Stimulated activated naive CD8-positive, alpha-beta T cell treated with anti-CD3 and anti-CD28 coated beads, Interleukin-15, Interleukin-2, amounts not matched to agents 100 U/mL and 50 U/mL, for 24 hours (primary cell): ENCODE measurements at regions not wholly inside any gene's neighbourhood (a gene's known extent, or its start where the extent isn't known, plus 50 kb on each side); places are given as distances from the start of the nearest gene placed in this dataset.
"Not testable (repeated sequence)": the region's sequence is repeated elsewhere in the genome, so short reads cannot be mapped to it uniquely, and the experiment has no call there.

Experiments
- ATAC-seq: fragments of 150-1000 bp; cut with Tn5 transposase; one replicate; pipeline ENCODE4 v1.10.0; 2021
- DNase-seq: peaks from one replicate; pipeline ENCODE4 v3.0.0; 2021

DNA sequence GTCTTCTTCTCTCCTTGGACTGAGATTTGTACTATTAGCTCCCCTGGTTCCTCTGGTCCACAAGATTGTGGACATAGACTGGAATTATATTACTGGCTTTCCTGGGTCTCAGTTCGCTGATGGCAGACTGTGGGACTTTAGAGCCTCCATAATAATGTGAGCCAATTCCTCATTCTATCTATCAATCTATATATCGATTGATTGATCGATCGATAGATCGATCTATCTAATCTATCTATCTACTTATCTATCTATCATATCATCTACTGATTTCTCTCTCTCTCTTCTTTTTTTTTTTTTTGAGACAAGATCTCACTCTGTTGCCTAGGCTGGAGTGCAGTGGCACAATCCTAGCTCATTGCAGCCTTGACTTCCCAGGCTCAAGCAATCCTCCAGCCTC lies 51.5 kb upstream of the DDR1 start:
- ATAC-seq = no peak
- DNase-seq = no peak

DNA sequence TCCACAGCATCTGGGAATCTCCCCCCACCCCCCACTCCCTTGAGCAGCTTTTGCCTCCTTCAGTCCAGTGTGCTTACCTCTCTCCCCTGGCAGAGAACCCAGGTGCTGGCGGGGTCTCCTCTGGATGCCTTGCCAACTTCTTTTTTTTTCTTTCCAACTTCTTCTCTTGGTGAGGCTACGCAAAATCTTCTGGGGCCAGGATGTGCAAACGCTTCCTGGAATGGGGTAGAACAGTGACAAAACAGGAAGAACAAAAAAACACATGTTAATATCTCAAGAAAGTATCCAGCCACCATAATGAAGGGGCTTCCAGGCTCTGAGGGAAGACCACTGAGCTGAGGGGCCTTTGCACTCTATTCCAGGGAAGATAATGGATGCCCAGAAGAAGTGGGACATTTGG lies 53.9 kb upstream of the DDR1 start:
- DNase-seq (no peak), ATAC-seq (no peak)

DNA sequence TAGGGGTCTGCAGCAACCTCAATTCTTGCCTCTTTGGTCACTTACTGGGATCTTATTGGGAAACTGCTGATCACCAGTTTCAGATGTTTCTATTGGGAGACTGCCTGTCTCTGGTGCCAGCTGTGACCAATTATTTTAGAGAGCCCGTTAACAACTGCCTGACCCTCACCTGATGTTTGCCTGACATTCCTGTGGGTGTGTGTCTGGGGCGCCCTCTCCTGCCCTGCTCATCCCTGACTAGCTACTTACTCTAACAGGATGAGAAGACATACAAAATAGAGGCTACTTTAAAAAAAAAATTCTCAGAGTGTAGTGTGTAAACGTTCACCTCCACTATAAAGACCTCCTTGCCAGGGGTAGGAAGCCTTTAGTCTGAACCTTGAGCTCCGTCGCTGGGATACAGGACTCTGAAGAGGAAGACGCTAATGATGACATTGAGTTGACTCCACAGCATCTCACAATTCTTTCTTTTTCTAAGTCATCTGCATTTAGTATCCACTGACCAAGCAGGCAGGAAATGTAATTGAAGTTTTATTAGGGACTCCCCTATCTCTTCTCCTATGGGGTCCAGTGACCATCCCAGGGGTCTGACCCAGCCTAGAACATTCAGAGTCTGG lies 54.6 kb upstream of the DDR1 start:
- no peak for ATAC-seq
- DNase-seq = no peak

DNA sequence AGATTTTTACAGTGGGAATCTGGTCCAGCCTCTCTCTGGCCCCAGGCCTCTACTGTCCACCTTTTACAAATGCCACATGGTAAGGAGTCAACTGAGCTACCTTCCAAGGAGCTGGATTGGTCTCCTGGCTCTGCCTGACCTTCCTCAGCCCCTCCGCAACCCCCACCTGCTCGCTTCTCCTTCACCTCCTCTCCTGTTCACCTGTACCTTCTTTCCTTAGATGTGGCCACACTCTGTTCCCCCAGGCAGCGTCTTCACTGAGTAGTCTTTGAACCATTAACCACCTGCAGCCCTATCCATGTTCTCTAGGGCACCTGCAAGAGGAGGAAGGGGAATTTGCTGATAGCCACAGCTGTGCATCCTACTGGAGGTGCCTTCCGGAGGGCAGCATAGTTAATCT lies 55.3 kb upstream of the DDR1 start:
- ATAC-seq (no peak), DNase-seq (no peak)

DNA sequence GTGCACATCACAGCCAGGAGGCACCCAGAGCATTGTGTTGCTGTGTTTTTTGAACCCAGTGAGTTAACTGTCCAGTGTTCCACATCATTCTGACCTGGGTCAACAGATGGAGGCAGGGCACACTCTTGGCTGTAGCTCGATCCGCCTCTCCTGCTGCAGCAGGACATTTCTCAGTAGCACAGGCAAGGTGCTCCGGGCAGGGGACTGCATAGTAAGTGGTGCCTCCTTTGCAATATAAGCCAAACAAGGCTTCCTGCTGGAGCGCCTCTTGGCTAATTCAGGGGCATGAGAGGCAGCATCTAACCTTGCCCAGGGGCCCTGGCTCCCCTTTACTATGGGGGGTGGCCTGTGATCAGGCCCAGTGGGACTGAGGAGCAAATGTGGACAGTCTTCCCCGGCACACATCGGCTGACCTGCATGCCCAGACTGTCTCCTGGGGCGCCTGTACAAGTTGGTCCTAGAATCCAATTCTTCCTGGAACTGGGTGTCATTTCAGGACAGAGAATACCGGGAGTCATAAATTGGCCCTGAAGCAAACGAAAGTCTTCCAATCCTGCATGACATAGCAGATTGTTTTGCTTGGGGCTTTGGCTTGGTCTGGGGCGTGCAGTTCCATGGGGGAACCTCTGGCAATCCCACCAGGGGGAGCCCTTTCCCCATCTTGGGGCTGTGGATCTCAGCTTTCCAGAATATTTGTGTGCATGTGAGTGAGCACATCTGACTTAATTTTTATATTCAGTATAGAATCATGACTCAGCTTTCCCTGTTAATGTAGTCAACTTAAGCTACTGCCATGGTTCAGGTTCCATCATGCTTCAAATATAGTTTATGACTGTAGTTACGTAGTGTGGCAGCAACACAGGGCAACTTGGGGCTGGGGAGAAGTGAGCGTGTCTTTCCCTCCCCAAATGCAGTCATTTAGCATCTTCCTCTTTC lies 56.0 kb upstream of the DDR1 start:
- peak; percentile 80 for ATAC-seq
- peak; percentile 94 for DNase-seq

DNA sequence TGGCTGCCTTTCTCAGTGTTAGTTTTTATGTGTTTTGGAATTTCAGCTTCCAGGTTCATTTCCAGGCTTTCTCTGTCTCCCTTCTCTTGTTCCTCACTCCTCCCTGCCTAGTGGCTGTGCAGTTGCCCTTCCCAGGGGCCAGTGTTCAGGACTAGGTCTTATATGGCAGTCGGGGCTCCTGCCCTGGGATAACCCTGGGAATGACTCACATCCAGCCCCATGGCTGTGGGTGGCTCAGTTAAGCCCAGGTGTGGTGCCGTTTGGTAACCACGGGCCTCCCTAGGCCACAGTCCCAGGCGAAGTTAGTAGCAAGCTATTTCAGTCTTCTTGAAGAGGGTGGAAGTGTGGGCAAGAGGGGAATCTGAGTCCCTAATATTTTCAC lies 57.4 kb upstream of the DDR1 start:
- ATAC-seq = peak; percentile 25
- no peak for DNase-seq

DNA sequence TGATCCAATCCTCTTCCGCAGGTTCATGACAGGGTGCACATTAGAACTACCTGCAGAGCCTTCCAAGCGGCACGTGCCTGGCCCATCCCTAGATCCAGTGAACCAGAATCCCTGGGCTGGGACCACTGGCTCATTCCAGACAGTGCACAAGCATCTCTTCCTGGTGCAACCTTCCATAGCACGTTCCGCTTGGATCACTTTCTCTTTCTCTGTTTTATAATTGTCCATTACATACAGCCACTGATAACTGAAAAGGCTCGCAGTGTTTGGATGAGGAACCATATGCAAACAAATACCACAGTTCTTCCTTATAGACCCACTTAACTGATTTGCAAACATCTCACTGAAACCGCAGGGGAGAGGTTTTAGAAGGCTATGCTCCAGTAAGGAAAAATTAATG lies 59.6 kb upstream of the DDR1 start:
- DNase-seq (no peak), ATAC-seq (no peak)

DNA sequence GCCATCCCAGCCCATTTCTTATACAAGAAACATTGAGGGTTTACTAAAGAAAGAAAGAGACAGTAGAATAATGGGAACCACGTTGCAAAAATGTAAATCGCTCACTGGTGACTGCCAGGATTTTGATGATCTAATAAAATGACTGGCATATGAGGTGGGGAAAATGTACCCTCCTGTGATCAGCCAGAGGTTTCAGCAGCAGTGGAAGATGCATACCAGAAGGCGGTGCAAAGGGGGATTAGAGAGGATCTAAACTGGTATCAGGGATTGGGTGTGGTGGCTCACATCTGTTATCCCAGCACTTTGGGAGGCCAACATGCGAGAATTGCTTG lies 60.8 kb upstream of the DDR1 start:
- no peak for DNase-seq
- no peak for ATAC-seq

DNA sequence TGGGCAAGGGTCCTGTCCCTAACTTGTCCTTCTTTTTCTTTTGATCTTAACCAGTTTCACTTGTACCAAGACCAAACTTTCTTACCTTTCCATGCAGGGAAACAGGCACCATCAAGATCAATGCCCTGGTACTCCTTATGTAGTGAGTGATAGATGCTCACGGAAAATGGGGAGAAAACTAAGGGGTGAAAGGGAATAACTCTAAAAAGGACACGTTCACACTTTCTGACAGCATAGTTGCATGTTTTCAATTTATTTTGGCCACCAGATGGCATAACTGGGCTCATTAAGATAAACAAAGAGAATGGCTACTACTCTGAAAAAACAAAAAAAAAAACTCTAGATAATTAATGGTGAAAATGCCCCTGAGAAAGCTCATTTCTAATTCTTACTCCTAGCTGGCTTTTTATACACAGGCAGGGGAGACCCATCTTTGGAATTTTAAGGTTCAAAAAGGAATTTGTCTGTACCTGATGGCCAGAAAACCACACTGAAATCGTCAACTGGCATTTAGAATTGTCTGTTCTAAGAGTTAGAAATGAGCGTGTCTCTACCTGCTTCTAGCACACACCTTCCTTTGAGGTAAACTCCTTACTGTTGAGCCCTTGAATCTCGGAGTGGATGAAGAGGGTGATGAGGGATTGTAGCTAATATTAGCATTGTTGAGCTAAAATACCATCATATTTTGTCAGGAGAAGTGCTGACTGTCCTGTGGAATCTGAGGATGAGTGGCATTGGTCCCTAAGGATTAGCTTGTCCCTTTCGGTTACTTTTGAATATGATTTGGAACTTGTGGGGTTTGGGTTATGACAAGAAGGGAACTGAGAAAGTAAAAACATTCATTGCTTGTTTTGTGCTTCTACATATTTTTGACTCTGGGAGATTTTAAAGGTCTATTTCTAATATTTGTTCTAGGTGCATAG lies 62.2 kb upstream of the DDR1 start:
- ATAC-seq = no peak
- no peak for DNase-seq

DNA sequence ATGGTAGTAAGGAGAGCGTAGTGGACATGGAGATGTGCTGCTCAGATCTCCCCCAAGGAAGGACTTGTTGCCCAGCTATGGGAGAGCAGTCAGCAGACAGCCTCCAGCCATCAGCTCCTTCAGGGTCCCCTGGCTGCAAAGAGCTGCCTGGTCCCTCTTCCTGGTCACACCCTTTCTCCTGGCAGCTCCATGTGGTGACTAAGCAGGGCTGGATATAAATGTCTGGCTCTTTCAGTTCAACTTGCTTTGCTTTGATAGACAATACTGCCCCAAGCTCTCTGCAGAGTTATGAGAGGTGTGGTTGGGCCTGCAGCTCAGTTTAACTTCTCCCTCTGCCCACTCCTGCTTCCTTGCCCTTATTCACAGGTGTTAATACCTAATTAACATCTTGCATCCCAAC lies 64.1 kb upstream of the DDR1 start:
- ATAC-seq = no peak
- DNase-seq = no peak

DNA sequence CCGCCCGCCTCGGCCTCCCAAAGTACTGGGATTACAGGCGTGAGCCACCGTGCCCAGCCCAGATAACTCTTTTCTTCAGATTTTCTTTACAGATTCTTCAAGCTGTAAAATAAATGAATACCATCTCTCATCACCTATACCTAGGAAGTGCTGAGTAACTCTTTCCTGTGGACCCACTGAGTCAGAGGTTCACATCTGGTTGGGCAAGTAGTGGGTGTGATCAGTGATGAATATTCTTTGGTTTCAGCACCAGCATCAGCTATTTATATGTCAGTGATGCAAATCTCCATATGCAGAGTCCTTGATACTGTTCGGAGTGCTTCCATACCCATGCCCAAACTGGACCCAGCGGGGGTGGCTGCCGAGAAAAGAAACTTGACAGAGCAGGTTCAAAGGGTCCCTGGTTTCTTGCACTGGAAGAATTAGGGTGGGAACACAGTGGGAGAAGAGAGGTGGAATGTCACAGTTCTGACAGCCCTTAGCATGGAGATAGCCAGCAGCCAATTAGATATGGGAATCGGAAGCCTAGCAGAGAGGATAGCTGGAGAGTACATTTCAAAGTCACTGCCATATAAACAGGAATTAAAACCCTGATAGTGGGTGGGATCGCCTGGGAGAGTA lies 64.9 kb upstream of the DDR1 start:
- peak; percentile 66 for DNase-seq

DNA sequence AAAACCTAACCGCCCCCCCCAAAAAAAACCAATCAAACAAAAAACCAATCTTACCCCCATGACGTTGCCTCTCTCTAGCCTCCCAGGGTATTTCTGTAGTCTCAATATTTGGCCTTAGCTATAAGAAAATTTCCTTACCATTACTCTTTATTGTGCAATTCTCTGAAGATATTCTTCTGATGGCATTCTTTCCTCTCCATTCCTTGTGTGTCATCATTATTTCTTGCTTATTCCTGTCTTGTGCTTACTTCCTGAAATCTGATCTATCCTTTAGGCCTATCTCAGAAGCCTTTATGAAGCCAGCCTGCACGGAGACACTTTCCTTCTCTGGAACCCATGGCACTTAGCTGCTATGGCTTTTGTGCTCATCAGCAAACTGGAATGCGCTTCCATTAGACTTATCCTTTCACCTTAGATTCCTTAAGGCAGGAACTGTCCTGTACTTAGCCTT lies 65.9 kb upstream of the DDR1 start:
- DNase-seq (no peak), ATAC-seq (no peak)

More for the DNA sequence above, 64.9 kb upstream of the DDR1 start:
- peak; percentile 68 for ATAC-seq

DNA sequence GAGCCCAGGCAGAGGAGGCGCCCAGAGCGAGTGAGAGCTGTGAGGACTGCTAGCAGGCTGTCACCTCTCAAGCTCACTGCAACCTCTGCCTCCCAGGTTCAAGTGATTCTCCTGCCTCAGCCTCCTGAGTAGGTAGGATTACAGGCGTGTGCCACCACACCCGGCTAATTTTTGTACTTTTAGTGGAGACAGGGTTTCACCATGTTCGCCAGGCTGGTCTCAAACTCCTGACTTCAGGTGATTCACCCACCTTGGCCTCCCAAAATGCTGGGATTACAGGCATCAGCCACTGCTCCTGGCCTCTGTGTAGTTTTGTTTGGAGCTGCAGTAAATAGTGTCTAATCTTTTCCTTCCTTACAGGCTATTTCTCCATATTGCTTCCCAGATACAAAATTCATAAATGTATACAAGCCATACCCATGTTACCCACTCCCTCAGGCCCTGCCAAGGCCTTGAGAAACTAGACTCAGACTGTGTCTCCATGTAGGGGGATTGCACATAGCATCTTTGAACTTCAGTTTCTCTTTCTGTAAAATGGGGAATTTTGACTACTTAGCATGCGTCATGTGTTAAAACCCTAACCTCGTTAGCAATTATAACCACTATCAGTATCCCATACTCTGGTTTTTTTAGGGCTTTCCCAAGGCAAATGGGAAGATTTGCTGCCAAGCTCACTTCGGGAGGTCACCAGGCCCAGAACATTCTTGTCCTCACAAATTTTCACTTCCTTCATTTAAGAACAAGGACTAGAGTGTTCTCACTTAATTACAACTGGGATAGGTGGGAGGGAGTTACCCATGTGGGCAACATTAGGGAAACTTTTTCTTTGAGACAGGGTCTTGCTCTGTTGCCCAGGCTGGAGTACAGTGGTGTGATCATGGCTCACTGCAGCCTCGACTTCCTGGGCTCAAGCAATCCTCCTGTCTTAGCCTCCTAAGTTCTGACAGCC lies 67.3 kb upstream of the DDR1 start:
- peak; percentile 50 for ATAC-seq
- no peak for DNase-seq

DNA sequence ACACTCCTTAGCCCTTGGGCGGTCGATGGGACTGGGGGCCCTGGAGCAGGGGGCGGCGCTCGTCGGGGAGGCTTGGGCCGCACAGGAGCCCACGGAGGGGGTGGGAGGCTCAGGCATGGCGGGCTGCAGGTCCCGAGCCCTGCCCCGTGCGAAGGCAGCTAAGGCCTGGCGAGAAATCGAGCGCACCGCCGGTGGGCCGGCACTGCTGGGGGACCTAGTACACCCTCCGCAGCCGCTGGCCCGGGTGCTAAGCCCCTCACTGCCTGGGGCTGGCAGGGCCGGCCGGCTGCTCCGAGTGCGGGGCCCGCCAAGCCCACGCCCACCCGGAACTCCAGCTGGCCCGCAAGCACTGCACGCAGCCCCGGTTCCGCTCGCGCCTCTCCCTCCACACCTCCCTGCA lies 68.0 kb upstream of the DDR1 start:
- DNase-seq, ATAC-seq: not testable (repeated sequence)

DNA sequence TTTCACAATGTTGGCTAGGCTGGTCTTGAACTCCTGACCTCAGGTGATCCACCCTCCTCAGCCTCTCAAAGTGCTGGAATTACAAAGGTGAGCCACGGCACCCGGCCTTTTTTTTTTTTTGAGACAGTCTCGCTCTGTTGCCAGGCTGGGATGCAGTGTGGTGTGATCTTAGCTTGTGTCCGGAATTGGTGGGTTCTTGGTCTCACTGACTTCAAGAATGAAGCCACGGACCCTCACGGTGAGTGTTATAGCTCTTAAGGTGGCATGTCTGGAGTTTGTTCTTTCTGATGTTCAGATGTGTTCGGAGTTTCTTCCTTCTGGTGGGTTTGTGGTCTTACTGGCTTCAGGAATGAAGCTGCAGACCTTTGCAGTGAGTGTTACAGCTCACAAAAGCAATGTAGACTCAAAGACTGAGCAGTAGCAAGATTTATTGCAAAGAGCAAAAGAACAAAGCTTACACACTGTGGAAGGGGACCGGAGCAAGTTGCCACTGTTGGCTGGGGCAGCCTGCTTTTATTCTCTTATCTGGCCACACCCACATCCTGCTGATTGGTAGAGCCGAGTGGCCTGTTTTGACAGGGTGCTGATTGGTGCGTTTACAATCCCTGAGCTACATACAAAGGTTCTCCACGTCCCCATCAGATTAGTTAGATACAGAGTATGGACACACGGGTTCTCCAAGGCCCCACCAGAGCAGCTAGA lies 69.1 kb upstream of the DDR1 start:
- ATAC-seq (peak; percentile 1), DNase-seq (peak; percentile 67)

DNA sequence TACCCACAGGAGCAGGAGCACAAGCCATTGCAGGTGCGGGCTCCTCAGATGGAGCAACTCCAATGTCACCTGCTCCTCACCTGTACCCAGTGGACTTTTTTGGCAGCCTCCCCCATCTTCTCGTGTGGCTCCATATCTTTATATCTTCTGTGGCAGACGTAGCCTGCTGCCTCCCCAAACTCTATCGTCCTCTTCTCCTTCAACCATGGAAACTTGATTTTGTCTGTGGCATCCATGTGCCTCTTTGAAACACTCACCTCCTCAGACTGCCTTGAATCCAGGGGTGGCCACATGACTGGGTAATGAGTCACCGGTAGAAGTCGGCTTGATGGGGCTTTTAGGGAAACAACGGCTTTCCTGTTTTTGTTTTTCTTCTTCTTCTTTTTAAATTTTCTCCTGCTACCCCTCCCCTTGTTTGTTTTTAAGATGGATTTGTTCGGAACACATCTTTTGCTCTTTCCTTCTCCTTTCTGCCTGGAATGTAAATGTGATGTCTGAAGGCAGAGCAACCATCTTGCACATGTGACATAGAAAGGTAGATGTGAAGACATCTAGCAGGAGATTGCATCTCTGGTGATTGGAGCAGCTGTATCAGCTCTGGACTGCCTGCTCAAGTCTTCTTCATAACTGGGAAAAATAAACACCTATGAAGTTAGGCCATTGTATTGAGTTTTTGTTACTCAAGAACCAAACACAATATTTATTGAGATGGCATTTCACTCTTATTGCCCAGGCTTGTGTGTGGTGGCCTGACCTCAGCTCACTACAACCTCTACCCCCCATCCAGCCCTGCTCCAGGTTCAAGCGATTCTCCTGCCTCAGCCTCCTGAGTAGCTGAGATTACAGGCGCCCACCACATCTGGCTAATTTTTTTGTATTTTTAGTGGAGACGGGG lies 69.9 kb upstream of the DDR1 start:
- ATAC-seq (peak; percentile 30), DNase-seq (peak; percentile 71)

DNA sequence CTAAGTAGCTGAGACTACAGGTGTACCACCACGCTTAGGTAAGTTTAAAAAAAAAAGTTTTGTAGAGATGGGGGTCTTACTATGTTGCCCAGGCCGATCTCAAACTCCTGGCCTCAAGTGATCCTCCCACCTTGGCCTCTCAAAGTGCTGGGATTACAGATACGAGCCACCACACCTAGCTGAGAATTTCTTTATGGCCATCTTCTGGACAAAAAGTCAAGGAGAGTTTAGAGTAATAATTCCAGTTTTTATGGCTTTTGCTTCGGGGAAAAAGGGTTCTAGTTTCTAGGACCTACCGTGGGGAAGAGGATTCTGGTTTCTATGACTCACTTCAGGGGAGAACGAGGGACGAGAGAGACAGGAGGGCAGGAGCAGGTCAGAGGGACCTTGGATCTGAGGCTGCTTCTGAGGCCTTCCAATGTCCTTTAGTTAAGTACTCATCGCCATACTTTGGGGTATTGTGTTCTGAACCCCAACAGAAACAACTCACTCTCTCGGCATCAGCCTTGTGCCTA lies 69.3 kb upstream of the IER3 start:
- DNase-seq (no peak), ATAC-seq (no peak)

DNA sequence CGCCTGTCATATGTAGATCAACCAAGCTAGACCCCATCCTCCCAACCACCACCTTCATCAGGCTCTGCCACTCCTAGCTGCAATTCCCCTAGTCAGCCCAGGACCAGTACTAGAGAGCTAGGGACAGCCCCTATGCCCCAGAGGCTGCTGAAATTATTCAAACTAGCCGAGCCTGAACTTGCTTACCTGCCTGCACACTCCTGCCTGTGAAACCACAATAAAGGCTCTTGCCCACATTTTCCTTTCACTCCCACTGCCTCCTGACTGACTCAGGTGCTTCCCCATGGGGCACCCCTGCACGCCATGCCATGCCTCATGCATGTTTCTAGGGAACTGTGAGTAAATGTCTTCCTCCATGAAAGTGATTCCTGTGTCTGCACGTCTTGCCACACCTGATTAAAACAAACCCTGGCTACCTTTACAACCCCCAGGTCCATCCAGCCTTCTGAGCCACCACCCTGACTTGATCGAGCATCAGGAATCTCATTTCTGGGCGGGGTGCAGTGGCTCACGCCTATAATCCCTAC lies 66.5 kb upstream of the IER3 start:
- DNase-seq = peak; percentile 85
- ATAC-seq = peak; percentile 86

DNA sequence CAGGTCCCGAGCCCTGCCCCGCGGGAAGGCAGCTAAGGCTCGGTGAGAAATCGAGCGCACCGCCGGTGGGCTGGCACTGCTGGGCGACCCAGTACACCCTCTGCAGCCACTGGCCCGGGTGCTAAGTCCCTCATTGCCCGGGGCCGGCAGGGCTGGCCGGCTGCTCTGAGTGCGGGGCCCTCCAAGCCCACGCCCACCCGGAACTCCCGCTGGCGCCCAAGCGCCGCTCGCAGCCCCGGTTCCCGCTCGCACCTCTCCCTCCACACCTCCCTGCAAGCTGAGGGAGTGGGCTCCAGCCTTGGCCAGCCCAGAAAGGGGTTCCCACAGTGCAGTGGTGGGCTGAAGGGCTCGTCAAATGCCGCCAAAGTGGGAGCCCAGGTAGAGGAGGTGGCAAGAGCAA lies 63.2 kb upstream of the IER3 start:
- not testable (repeated sequence) for DNase-seq, ATAC-seq
